ENCODE measurements at regions not wholly inside any gene's neighbourhood (a gene's known extent, or its start where the extent isn't known, plus 50 kb on each side); places are given as distances from the start of the nearest gene placed in this dataset.
A peak's percentile ranks its signal among the peaks of the same experiment; 100 is the strongest.

DNA sequence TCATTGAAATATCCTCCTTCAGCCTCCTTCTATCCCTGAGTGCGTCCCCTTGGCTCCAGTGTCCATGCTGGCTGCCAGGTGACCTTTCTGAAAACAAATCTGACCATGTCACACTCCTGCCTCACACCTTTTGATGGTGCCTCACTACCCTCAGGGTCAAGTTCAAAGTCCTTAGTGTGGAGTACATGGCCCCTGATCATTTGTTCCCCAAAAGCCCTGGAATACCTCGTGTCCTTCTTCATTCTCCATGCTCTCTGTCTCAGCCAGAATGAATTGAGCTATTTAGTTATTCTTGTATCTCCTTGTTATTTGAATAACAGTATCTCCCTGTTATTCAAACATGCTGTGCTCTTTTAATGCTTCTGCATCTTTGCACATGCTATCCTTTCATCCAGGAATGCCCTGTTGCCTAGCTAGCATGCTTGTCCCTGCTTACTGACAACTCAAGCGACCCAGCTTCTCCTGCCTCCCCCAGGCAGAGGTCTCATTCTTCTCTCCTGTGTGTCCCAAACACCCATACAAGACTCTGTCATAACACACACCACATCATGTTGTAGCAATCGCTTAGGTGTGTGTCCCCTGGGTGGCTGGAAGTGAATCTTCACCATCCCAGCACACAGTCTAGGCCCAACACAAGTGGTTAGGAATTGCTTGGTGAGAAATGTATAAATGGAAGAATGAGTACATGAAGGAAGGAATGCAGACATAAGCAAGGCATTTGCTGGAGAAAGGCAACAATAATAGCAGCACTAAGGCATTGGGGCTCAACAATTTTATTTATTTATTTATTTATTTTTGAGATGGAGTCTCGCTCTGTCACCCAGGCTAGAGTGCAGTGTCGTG, 144.0 kb downstream of the DDX1 start:
- TF ChIP-seq, protein P1, sequence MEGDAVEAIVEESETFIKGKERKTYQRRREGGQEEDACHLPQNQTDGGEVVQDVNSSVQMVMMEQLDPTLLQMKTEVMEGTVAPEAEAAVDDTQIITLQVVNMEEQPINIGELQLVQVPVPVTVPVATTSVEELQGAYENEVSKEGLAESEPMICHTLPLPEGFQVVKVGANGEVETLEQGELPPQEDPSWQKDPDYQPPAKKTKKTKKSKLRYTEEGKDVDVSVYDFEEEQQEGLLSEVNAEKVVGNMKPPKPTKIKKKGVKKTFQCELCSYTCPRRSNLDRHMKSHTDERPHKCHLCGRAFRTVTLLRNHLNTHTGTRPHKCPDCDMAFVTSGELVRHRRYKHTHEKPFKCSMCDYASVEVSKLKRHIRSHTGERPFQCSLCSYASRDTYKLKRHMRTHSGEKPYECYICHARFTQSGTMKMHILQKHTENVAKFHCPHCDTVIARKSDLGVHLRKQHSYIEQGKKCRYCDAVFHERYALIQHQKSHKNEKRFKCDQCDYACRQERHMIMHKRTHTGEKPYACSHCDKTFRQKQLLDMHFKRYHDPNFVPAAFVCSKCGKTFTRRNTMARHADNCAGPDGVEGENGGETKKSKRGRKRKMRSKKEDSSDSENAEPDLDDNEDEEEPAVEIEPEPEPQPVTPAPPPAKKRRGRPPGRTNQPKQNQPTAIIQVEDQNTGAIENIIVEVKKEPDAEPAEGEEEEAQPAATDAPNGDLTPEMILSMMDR (IDR thresholded peaks at IDR 0.05; ENCODE audit: low read depth, low read length), result no peak
- no peak overlapping the region for H3K27ac ChIP-seq
- no peaks in the 10 kb centered on the region for H3K27me3 ChIP-seq (ENCODE audit: insufficient read depth, low read depth, severe bottlenecking)
- DNase-seq, result no peak
- H3K36me3 ChIP-seq, result no peaks in the 10 kb centered on the region
- no peaks in the 10 kb centered on the region for H3K9me3 ChIP-seq (ENCODE audit: severe bottlenecking)
- H3K4me3 ChIP-seq (ENCODE audit: low read depth, low read length), result no peak overlapping the region

DNA sequence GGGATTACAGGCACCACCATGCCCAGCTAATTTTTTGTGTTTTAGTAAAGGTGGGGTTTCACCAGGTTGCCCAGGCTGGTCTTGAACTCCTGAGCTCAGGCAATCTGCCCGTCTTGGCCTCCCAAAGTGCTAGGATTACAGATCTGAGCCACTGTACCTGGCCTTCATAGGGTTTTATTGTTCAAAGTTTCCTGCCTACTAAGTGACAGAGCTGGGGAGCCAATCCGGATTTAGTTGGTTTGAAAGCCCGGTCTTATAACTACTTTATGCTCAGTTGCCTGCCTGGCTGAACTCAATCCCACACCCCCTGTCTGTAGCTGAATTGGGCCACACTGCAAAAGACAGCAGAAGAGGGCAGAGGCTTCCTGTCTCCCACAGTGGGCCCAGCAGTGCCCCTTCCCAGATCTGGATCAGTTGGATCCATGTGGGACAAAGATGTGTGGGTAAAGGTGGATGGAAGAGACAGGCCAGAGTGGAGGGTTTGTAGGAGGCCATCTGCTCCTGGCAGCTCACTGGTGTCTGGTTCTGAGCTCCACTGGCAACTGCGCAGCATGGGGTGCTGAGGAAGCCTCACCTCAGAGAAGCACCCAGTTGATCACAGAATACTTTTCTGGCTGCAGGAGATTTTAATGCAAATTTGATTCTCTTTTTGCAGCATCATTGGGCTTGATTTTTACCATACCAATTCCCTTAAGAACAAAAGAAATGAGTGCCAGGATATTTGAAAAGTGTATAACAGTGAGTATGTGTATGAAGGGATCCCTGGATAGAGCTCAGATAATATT, 144.9 kb downstream of the DDX1 start:
- Histone ChIP-seq H3K27ac (peak overlapping the region; percentile 1; the same call in 1 of the 2 replicates), H3K4me3 (ENCODE audit: low read depth, low read length) (no peak overlapping the region), H3K36me3 (no peaks in the 10 kb centered on the region), H3K27me3 (ENCODE audit: insufficient read depth, low read depth, severe bottlenecking) (no peaks in the 10 kb centered on the region), H3K9me3 (ENCODE audit: severe bottlenecking) (no peaks in the 10 kb centered on the region)
- TF ChIP-seq, protein P1 (IDR thresholded peaks at IDR 0.05; ENCODE audit: low read depth, low read length), result no peak
- peak; percentile 48 for DNase-seq

DNA sequence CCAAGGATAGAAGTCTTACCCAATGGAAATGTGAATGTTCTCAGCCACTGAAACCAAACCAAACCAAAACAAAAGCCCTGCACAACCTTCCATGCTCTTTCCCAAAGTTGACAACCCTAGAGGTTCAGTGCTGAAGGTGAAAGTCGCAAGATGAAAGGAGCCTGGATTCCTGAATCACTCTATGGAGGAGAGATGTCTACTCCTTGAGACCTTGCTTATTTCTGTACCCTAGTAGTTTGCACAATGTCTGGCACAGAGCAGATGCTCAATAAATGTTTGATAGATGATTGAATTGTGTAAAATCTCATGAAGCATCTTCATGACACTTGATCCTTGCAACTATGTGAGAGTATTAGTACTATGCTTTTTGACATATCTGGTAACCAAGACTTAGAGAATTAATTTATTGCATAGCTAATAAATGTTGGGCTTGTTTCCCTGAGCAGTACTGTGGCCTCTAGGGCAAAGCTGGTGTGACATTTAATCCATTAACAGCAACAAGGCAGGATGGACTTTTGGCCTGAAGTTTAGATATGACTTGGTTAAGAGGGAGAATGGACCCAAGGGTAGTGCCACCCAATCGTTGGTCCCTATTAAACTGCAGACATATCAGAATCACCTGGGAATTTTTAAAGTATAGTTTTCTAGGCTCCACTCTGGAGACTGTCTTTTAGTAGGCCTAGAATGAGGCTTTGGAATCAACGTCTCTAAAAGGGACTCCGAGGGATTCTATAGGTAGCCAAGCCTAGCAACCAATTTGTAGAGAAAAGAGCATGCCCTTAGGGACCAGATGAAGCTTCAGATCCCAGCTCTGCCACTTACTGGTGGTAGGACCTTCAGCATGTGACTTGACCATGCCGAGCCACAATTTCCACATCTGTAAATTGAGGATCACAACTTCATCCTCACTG, 145.9 kb downstream of the DDX1 start:
- no peak for DNase-seq
- Histone ChIP-seq H3K27me3 (ENCODE audit: insufficient read depth, low read depth, severe bottlenecking) (no peaks in the 10 kb centered on the region), H3K4me3 (ENCODE audit: low read depth, low read length) (no peak overlapping the region), H3K27ac (no peak overlapping the region), H3K36me3 (no peaks in the 10 kb centered on the region), H3K9me3 (ENCODE audit: severe bottlenecking) (no peaks in the 10 kb centered on the region)
- TF ChIP-seq, protein P1 (IDR thresholded peaks at IDR 0.05; ENCODE audit: low read depth, low read length), result no peak

DNA sequence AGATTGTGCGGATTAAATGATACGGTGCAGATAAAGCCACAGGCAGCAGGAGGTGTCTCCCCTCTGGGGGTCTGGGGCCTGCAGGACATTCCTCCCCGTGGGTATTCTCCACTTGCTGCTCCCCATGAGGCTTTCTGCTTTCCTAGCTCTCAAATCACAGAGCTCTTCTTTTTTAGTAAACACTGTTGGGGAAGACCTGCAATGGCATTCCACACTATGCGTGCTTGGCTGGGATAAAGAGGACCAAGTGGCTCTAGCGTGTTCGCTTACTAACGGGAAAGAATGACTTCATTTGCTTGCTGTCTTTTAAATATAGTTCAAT, 146.5 kb downstream of the DDX1 start:
- H3K36me3 ChIP-seq, result no peaks in the 10 kb centered on the region
- H3K9me3 ChIP-seq (ENCODE audit: severe bottlenecking), result no peaks in the 10 kb centered on the region
- no peak for DNase-seq
- H3K4me3 ChIP-seq (ENCODE audit: low read depth, low read length), result no peak overlapping the region
- no peak overlapping the region for H3K27ac ChIP-seq
- TF ChIP-seq, protein P1 (IDR thresholded peaks at IDR 0.05; ENCODE audit: low read depth, low read length), result no peak
- no peaks in the 10 kb centered on the region for H3K27me3 ChIP-seq (ENCODE audit: insufficient read depth, low read depth, severe bottlenecking)

DNA sequence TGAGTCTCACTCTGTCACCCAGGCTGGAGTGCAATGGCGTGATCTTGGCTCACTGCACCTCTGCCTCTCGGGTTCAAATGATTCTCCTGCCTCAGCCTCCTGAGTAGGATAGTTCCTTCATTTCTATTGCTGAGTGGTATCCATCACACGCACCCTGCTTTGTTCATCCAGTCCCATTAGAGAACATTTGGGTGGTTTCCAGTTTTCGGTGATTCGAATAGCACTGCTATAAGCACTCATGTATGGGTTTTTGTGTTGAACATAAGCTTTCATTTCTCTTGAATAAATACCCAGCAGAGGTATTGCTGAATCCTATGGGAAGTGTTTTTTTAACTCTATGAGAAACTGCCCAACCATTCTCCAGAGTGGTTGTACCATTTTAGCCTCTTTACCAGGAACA, 147.3 kb downstream of the DDX1 start:
- H3K4me3 ChIP-seq (ENCODE audit: low read depth, low read length), result no peak overlapping the region
- TF ChIP-seq, protein P1 (IDR thresholded peaks at IDR 0.05; ENCODE audit: low read depth, low read length), result no peak
- no peak overlapping the region for H3K27ac ChIP-seq
- no peaks in the 10 kb centered on the region for H3K36me3 ChIP-seq
- no peaks in the 10 kb centered on the region for H3K27me3 ChIP-seq (ENCODE audit: insufficient read depth, low read depth, severe bottlenecking)
- no peak for DNase-seq
- no peaks in the 10 kb centered on the region for H3K9me3 ChIP-seq (ENCODE audit: severe bottlenecking)
